HG03442 (cell line): ENCODE measurements at regions not wholly inside any gene's neighbourhood (a gene's known extent, or its start where the extent isn't known, plus 50 kb on each side); places are given as distances from the start of the nearest gene placed in this dataset.
"Not testable (repeated sequence)": the region's sequence is repeated elsewhere in the genome, so short reads cannot be mapped to it uniquely, and the experiment has no call there.

Experiments
- ATAC-seq: cut with Tn5 transposase; IDR thresholded peaks from one replicate; pipeline ENCODE4 v1.9.1; 2021; ENCODE audit warnings: mild to moderate bottlenecking, moderate library complexity; ENCODE audit not compliant: unreplicated experiment

DNA sequence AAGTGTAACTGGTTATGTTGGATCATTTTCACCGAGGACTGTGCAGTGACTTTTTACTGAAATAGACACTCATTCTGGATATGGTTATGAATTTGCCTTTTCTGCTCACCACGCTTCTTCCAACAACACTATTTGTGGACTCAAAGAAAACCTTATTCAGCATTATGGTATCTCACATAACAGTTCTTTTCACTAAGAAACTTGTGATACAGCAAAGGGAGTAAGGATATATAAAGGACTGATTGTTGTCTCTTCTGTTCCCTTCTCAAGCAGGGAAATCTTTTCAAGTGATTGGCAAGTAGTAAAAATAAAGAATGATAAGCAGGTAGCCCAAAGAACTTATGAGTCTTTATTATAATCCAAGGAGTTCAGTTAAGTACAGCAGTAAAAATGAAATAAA, 131.5 kb upstream of the SV2C start:
- no peak for ATAC-seq

DNA sequence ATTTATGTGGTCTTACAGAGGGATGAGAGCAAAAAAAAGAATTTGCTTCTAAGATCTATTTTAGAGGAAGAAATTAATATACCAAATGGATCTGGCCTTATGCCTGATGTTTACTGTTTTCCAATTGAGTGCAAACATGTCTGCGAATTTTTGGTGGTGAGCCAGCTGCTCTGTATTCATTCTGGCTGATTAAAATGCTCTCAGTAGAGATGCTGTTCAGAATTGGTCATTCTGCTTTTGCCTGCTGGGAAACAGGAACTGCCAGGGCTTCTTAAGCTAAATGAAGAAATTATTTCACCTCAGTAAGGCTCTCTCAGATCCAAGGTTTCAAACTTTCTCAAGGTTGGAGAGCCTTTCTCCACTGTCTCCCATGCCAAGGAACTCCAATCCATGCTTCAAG, 132.0 kb upstream of the SV2C start:
- ATAC-seq = no peak

DNA sequence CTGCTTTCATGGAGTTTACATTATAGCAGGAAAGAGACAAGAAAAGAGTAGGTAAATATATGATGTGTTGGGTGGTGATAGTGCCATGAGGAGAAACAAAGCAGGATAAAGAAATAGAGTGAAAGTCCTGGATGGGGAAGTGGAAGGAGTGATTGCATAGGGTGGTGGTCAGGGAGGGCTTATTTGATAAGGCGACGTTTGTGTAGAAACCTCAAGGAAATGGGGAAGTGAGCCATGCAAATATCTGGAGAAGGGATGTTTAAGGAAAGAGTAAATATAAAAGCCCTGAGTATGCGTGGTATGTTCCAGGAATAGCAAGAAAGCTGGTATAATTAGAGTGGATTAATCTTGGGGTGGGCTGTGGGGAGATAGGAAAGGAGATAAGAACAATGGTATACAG, 134.7 kb upstream of the SV2C start:
- ATAC-seq = no peak

DNA sequence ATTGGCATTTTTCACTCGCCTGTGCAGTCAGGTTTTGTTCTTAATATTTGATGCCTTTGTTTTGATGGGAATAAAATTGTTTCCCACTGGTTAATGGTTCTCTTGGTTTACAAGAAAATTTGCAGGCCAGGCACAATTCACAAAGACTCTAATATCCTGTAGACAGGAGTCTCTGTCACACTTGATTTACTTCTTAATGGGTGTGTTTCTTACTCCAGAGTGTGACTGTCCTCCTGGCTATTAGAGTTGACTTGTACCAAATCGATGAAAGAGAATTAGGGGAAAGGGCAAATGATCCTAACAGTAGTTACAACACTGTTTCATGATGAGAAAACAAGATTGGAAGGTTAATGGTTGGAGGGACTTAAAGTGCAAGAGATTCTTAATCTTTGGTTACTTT, 142.8 kb upstream of the SV2C start:
- ATAC-seq = no peak

DNA sequence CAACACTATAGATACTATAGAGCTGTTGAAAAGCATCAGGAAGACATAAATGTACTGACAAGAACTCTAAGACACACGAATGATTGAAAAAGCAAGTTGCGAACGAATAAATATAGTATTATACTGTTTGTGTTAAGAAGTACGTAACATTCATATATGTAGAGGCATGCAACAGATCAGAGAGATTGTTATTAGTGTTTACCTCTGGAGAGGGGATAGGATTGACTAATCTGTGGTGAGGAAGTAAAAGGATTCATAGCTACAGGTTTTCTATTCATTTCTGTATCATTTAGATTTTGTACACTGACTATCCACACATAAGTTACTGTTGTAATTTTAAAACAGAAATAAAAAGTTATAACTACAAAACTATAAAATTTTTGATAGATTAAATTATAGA, 147.6 kb upstream of the SV2C start:
- no peak for ATAC-seq

DNA sequence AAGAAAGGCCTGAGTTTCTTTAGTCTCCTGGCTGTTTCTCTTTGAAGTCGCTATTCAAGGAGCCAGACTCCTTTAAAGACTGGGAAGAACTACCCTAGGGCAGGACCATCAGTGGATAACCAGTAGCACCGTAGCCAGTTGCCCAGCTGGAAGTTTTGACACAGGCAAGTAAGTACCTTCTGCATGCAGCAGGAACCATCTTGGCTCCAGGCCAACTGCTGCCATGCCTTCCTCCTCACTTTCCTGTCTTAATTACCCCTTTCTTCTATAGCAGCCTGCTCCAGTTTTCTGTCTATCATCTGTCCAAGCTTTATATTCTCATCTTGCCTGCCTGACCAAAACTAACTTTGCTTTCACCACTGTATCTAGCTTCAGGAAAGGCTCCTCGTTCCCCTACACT, 149.7 kb upstream of the SV2C start:
- ATAC-seq = no peak

DNA sequence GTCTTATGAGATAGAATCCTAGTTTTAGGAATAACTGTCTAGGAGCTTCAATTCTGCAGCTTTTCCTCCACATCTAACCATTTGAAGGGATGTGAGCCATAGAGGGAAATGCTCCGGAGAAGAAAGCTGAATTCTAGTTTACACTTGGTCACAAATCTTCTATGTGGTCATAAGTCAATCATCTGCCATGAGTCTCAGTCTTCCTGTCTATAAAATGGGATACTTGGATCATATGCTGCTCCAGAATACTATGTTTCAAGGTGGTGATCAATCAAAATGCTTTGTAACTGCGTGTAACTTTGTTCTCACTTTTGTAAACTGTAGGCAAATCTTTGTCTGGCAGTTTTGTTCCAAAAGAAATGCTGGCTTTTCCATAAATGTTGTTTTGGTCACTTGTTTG, 152.0 kb upstream of the SV2C start:
- ATAC-seq = no peak

DNA sequence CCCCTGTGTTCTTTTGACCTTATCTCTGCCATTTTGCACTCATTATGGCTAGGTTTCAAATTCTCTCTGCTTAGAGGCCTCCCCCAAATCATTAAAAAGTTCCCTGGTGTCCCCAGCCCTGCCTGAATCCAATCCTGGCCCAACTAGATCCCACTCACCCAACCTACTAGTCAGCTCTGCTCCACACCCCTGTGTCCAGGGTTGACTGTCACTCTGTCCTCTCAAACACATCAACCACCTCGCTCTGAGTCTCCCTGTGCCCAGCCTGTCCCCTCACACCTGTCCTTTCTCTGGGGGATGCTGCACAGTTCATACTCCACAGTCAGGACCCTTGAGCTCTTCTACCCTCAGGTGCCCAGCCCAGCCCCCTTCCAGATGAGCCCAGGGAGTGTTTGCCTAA, 154.2 kb upstream of the SV2C start:
- ATAC-seq = no peak

DNA sequence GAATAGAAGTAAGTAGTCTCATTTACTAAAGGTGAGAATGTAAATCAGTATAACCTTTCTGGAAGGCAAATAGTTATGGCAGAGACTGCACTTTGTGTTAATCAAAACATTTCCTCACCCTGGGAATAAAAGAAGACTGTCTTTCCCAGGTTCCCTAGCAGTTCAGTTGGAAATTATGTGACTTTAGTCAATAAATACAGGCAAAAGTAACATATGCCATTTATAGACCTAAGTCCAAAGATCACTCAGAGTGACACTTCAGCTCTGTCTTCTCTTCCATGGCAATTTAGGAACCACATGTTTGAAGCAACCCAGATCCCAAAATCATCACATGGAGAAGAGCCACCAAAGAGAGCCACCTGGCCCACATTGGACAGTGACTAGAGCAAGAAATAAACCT, 160.7 kb upstream of the SV2C start:
- no peak for ATAC-seq

DNA sequence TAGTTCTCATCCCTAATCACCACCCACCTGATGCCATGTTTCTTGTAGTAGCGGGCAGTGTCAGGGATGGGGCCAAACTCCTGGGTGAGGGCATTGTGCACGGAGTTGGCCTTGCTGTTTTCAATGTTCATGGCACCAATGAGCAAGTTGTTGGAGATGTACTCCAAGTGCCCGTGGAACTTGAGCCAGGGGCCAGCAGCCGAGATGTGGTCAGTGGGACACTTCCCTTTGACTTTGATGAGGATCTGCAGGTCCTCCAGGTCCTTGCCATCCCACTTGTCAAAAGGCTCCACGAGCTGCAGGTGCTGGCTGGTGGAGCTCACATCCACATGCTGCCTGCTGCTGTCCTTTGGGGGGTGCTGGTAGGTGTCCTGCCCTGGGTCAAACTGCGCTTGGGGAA, 162.2 kb upstream of the SV2C start:
- no peak for ATAC-seq

DNA sequence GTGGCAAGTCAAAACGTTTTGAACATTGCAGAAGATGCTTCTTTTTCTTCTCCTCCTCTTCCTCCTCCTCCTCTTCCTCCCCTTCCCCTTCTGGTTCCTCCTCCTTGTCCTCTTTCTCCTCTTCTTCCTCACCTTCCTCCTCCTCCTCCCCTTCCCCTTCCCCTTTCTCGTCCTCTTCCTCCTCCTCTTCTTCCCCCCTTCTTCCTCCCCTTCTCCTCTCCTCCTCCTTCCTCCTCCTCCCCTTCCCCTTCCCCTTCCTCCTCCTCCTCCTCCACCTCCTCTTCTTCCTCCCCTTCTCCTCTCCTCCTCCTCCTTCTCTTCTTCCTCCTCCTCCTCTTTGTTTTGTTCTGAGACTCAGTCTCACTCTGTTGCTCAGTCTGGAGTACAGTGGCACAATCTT, 167.0 kb upstream of the SV2C start:
- ATAC-seq = no peak

DNA sequence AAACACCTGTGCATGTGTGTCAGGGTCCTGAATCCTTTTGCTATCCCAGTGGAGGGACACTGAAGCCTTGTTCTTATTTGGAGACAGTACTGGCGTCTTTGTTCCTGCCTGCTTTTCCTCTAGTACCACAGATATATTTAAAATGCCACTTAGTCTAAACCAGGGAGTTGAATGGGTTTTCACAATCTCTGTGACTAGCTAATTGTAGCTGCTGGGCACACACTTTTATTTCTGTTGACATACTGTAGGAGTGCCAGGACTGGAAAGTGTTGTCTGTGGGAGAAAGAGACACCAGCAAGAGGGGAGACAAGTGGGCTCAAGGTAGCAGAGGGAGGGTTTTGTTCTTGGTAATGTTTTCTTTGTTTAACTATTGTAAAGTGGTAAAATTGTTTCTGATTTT, 174.0 kb upstream of the SV2C start:
- ATAC-seq = no peak

DNA sequence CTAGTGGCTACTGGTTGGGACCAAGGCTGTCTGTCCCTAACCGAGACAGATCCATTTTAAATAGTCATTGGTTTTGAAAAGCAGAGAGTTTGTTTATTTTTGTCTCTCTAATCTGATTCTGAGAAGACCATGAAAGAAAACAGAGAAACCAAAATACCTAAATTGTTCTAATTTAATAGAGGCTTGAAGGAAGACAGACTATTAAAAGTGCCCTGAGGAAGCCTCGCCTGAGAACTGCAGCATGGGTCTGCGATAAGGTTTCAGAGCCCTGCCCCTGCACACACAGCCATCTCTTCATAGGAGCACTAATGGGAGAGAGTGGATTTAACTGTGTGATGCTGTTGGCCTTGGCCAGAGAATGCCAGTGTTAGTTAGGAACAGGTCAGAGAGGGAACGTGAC, 175.5 kb upstream of the SV2C start:
- ATAC-seq = no peak

DNA sequence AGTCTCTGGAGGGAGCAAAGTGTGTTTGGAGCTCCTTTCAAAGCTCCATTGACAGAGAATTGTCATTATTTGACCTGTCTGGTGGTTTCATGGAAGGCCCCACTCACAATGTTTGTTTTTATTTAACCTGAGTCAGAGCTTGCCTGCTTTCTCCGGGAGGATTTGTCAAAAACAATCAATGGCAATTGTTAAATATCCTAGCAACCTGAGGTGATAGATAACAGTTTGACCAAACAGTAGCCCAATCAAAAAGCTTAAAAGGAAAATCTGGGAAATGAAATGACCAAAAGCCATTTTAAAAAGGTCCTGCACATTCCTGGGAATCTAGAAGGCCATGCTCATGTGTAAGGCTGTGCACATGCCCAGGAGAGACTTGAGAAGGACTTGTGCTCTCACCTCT, 177.2 kb upstream of the POC5 start:
- ATAC-seq = no peak

DNA sequence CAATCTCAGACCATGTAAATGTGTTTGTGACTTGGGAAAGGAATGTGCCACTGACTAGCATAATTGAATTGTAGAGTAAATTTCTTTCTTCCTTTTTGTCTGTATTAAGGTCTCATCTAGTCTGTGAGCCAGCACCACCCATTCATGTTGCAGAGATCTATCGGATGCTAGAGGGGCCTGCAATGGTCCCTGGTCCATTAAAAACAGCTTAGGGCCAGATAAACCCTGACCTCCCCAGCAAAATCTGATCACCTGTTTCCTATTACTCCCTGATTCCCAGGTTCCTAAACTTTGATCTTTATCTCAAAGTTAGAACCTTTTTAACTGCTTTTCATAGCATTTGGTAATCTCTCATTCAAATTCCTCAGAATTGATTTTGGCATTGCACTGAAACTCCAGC, 174.5 kb upstream of the POC5 start:
- no peak for ATAC-seq

DNA sequence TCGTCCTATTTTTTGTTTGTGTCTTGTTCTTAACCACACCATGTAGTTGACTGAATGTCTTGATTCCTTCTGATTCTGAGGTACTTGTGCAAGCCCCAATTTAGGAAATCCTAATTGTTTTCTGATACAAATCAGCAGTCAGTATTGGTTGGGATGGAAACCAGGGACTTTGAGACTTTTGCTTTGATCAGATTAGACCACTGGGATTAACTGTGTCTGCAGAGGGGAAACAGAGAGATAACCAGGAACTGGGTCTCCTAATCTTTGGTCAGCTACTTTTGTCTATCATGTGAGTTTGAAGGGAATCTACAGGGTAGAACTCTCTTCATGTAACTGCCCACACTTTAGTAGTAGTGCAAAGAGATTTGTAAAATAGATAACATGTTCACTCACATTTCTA, 173.8 kb upstream of the POC5 start:
- ATAC-seq = no peak

DNA sequence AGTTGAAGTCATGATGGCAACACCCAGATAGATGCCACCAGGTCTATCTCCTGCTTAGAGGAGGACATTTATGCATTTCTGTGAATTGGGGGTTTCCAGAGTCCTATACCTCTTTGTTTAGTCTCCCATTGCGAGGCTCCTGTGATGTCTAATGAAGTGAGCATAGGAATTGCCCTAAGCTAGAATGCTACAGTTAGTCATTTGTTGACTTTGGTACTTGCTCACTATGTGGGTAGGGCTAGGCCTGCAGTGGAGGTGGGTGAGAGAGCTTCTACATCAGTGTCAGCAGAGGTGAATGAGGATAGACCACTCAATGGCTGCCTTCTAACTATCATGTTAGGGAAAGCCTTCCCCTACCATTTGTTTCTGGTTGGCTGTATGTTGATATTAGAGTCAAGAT, 173.3 kb upstream of the POC5 start:
- ATAC-seq = no peak

DNA sequence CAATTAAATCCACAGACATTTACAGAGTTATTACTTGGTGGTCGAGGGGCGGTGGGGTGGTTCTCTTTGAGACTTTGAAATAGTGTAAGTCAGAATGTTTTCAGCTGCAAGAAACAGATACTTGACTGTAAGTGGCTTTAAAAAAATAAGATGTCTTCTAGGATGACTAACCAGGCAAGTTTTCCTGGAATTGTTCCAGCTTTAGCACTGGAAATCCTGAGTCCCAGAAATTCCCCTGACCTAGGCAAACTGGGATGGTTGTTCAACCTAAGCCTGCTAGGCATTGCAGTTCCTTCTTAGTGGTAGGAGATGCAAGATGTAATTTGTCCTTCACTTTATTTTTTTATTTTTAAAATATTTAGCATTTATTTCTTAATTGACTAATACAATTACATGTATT, 169.5 kb upstream of the POC5 start:
- ATAC-seq = no peak

DNA sequence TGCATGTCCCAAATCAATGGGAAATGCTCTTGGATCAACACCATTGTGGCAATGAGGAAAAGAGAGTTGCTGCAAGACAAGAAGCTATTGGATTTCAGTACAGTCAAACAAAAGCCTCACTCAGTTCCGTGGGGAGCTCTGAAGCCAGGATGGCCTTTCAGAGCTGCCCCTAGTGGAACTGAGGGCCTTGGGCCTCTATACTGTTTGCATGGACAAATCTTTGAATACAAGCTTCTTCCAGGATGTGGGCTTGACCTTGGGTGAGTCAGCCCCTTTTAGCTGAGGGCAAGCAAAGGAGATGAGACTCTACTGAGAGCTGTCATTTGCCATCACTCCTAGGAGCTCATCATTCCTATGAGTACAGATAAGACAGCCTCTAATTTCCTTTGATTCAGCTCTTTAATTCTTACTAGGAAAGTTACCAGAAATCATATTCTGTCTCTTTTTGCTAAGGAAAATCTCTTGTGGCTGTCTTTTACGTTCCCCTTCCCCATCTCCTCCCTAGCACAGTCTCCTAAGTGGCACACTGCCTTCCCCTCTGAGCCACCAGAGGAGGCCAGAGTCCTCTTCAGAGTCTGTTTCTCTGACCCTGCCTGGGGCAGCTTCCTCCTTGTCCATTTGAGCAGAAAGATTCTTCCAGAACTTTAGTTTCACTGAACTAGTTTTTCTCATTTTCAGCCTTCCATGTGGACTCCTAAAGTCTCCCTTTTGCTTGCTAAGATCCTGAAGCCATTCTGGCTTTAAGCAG, 168.8 kb upstream of the POC5 start:
- no peak for ATAC-seq

DNA sequence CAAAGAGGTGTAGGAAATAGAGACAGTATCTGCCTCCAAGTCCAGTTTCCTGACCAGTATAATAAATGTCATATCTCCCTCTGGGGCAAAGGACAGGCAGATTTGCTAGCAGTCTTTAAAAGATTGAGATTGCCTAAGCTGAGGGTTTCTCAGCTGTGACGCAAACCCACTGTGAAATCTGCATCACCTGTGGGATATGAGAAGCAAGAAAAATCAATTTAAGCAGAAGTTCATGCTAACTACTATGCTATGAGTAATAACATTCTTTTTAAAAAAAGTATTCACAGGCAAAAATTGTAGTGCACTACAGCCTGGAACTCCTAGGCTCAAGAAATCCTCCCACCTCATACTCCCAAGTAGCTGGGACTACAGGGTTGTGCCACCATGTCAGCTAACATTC, 168.1 kb upstream of the POC5 start:
- no peak for ATAC-seq

DNA sequence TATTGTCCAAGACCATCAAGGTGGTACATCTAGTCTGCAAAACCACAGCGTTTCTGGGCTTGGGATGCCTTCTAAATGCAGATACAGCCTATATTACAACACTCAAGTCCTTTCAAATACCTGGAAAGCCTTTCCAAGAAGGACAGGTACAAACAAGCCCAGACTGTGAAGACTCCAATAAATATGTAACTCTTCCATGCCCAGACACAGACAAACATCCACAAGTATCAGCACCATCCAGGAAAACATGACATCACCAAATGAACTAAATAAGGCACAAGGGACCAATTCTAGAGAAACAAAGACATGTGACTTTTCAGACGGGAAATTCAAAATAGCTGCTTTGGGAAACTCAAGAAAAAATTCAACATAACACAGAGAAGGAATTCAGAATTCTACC, 152.7 kb upstream of the POC5 start:
- no peak for ATAC-seq

DNA sequence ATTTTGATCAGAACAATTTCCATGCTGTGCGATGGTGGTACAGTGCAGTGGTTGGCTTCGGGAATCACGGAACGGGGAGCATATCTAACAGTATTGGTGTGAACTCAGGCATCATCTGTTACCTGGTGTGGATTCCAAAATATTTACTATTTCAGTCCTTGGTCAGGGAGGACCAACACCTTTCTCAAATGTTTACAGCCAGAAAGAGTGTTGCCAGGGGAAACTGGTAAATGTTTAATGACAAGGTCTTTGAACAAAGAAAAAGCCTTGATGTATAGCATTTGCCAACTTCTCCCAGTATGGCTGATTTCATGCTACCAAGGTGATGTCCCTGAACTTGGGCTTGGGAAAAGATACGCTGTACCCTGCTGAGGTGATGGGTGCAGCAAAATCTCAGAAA, 145.6 kb upstream of the POC5 start:
- no peak for ATAC-seq

DNA sequence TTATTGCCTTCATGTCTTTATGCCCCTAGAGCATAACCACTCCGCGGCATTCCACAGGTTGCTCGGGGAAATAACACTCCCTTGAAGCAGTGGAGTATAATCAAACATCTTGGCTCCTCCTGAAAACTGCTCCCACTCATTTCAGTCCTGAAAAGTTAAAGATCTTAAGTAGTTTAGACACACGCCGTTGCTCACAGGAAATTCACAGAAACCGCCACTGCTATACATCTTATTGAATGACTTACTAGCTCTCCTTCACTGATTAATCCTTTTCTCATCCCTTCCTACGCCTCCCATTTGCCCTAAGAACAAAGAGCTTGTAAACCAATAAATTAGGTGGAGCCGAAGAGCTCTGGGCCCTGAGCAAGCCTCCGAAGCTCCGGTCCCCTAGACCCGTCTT, 142.4 kb upstream of the POC5 start:
- not testable (repeated sequence) for ATAC-seq

DNA sequence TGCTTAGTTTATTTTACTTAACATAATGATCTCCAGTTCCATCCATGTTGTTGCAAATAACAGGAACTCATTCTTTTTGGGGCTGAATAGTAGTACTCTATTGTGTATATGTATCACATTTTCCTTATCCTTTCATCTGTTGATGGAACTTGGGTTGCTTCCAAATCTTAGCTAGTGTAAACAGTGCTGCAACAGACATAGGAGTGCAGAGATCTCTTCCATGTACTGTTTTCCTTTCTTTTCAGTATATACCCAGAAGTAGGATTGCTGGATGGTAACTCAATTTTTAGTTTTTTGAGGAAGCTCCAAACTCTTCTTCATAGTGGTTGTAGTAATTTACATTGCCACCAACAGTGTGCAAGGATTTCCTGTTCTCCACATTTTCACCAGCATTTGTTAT, 138.8 kb upstream of the POC5 start:
- no peak for ATAC-seq
